ENCODE measurements at regions not wholly inside any gene's neighbourhood (a gene's known extent, or its start where the extent isn't known, plus 50 kb on each side); places are given as distances from the start of the nearest gene placed in this dataset.
"Not testable (repeated sequence)": the region's sequence is repeated elsewhere in the genome, so short reads cannot be mapped to it uniquely, and the experiment has no call there.

GRCh38 chr3:177461765-177462164 lies 264.5 kb upstream of the TBL1XR1 start:
- TF ChIP-seq CTCF (conservative IDR thresholded peaks at IDR 0.05; ENCODE audit: low read depth, low read length), result no peak
- no peak for DNase-seq (ENCODE audit: low read depth)
- H3K4me3 ChIP-seq (ENCODE audit: low read depth, low read length), result no peak overlapping the region

DNA sequence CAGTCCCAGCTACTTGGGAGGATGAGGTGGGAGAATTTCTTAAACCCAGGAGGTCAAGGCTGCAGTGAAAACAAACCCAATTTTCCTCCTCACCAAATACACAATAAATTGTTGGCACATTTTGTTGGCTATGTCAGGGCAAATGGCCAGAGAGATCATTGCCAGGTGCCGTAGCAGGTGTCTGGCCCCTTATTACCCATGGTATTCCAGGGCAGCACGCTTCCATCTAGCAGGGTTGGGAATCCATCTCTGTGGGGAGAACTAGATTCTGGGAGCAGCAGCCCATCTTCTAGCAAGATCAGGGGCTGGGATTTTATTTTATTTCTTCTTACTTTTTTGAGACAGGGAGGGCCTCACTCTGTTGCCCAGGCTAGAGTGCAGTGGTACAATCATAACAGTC lies 266.1 kb upstream of the TBL1XR1 start:
- not testable (repeated sequence) for DNase-seq (ENCODE audit: low read depth)

DNA sequence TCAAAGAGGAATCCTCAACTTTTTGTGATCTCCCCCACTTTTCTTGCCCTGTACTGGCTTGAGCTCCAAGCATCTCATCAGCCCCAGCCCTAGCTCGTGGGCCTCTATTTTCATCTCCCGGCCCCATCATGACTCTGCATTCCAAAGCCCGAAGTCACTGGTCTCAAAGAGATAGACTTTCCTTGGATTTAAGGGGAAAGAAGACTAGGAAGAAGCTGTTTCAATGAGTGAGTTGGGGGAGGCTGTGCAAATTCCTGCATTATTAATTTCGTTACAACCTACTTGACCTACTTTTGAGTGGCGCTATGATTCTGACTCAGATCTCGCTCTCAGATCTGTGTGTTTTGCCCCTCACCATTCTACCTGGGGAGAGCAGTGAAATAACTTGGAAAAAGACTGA lies 266.6 kb upstream of the TBL1XR1 start:
- no peak for TF ChIP-seq CTCF (conservative IDR thresholded peaks at IDR 0.05; ENCODE audit: low read depth, low read length)
- no peak overlapping the region for H3K4me3 ChIP-seq (ENCODE audit: low read depth, low read length)
- peak; percentile 73 for DNase-seq (ENCODE audit: low read depth)

More for the DNA sequence above, 266.1 kb upstream of the TBL1XR1 start:
- H3K4me3 ChIP-seq (ENCODE audit: low read depth, low read length), result not testable (repeated sequence)

- H3K4me3 ChIP-seq (ENCODE audit: low read depth, low read length), result no peak overlapping the region
- no peak for TF ChIP-seq CTCF (conservative IDR thresholded peaks at IDR 0.05; ENCODE audit: low read depth, low read length)
Observed at GRCh38 chr3:177464392-177465256, 267.3 kb upstream of the TBL1XR1 start.

GRCh38 chr3:177465257-177465642 lies 268.0 kb upstream of the TBL1XR1 start:
- no peak overlapping the region for H3K4me3 ChIP-seq (ENCODE audit: low read depth, low read length)
- DNase-seq (ENCODE audit: low read depth), result no peak
- no peak for TF ChIP-seq CTCF (conservative IDR thresholded peaks at IDR 0.05; ENCODE audit: low read depth, low read length)

More at GRCh38 chr3:177464392-177465256, 267.3 kb upstream of the TBL1XR1 start:
- DNase-seq (ENCODE audit: low read depth), result no peak

DNA sequence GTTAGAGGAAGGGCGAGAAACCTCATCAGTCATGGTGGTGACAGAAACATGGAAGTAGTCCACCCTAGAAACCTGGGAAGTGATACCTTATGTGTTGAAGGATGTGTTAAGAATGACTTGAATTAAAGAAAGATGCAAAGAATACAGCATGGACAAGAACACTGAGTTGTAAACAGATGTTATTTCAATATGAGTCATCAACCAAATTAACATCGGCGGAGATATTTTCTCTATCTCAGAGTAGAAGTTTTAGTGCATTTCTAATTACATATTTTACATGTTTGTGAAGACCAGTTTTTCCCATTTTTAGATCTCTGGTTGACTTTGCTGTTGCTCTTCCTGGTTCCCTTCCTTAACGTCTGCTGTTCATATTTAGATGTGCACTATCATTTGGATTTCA lies 268.8 kb upstream of the TBL1XR1 start:
- DNase-seq (ENCODE audit: low read depth), result peak; percentile 34
- TF ChIP-seq CTCF (conservative IDR thresholded peaks at IDR 0.05; ENCODE audit: low read depth, low read length), result no peak
- no peak overlapping the region for H3K4me3 ChIP-seq (ENCODE audit: low read depth, low read length)

- H3K4me3 ChIP-seq (ENCODE audit: low read depth, low read length); DNase-seq (ENCODE audit: low read depth): not testable (repeated sequence)
Observed at GRCh38 chr3:177466622-177467021, 269.3 kb upstream of the TBL1XR1 start.

GRCh38 chr3:177467247-177467985 lies 270.1 kb upstream of the TBL1XR1 start:
- H3K4me3 ChIP-seq (ENCODE audit: low read depth, low read length), result no peak overlapping the region
- TF ChIP-seq CTCF (conservative IDR thresholded peaks at IDR 0.05; ENCODE audit: low read depth, low read length), result no peak
- no peak for DNase-seq (ENCODE audit: low read depth)

All from choroid plexus epithelial cell (primary cell).